SK-N-SH treated with all-trans-retinoic acid at 6 μM for 48 hours (cell line): ENCODE measurements at regions not wholly inside any gene's neighbourhood (a gene's known extent, or its start where the extent isn't known, plus 50 kb on each side); places are given as distances from the start of the nearest gene placed in this dataset.
"Not testable (repeated sequence)": the region's sequence is repeated elsewhere in the genome, so short reads cannot be mapped to it uniquely, and the experiment has no call there.

ENCODE experiments used
- ATAC-seq: fragments of 200-7000 bp; cut with Tn5 transposase; 3 replicates; pipeline ENCODE4 v1.9.1; 2020; ENCODE audit warnings: mild to moderate bottlenecking, moderate library complexity
- ARNTL ChIP-seq: fragments of 450-650 bp; formaldehyde crosslinking; IDR thresholded peaks from 2 replicates; pipeline ENCODE4 v1.5.0; 2020; ENCODE audit warnings: low read depth, mild to moderate bottlenecking, moderate library complexity, borderline replicate concordance
- BACH2 ChIP-seq: fragments of 250-450 bp; sonication (Bioruptor Pico); IDR thresholded peaks from 2 replicates; pipeline ENCODE4 v1.9.0; 2021; ENCODE audit warnings: mild to moderate bottlenecking, borderline replicate concordance
- CREB5 ChIP-seq: fragments of 250-450 bp; sonication (Bioruptor Pico); IDR thresholded peaks from 2 replicates; pipeline ENCODE4 v1.5.1; 2020; ENCODE audit warnings: low read depth, mild to moderate bottlenecking, moderate library complexity
- CSDC2 ChIP-seq: fragments of 250-450 bp; sonication (Bioruptor Pico); IDR thresholded peaks from 2 replicates; pipeline ENCODE4 v1.5.0; 2020; ENCODE audit warnings: mild to moderate bottlenecking, moderate library complexity
- CSRNP3 ChIP-seq: fragments of 250-450 bp; sonication (Bioruptor Pico); IDR thresholded peaks from 2 replicates; pipeline ENCODE4 v1.5.1; 2021; ENCODE audit warnings: mild to moderate bottlenecking, moderate library complexity
- ESRRG ChIP-seq: fragments of 250-450 bp; sonication (Bioruptor Pico); IDR thresholded peaks from 2 replicates; pipeline ENCODE4 v1.6.1; 2021; ENCODE audit warnings: mild to moderate bottlenecking
- GLIS3 ChIP-seq: fragments of 250-450 bp; sonication (Bioruptor Pico); IDR thresholded peaks from 2 replicates; pipeline ENCODE4 v1.5.0; 2020; ENCODE audit warnings: mild to moderate bottlenecking, moderate library complexity
- ISL1 ChIP-seq: fragments of 250-450 bp; sonication (Bioruptor Pico); IDR thresholded peaks from 2 replicates; pipeline ENCODE4 v2.1.2; 2022; ENCODE audit warnings: mild to moderate bottlenecking, moderate library complexity
- OSR1 ChIP-seq: fragments of 250-450 bp; sonication (Bioruptor Pico); IDR thresholded peaks from 2 replicates; pipeline ENCODE4 v1.8.0; 2022; ENCODE audit warnings: moderate library complexity, mild to moderate bottlenecking, inconsistent platforms
- PATZ1 ChIP-seq: fragments of 250-450 bp; sonication (Bioruptor Pico); IDR thresholded peaks from 2 replicates; pipeline ENCODE4 v1.8.0; 2020; ENCODE audit warnings: mild to moderate bottlenecking, moderate library complexity, borderline replicate concordance
- POU6F1 ChIP-seq: fragments of 250-450 bp; sonication (Bioruptor Pico); IDR thresholded peaks from 2 replicates; pipeline ENCODE4 v1.8.0; 2021; ENCODE audit warnings: low read depth, mild to moderate bottlenecking, moderate library complexity, borderline replicate concordance
- RARB ChIP-seq: fragments of 250-450 bp; sonication (Bioruptor Pico); IDR thresholded peaks from 2 replicates; pipeline ENCODE4 v1.8.0; 2021; ENCODE audit warnings: mild to moderate bottlenecking, moderate library complexity
- SNAI2 ChIP-seq: fragments of 250-450 bp; sonication (Bioruptor Pico); IDR thresholded peaks from 2 replicates; pipeline ENCODE4 v1.5.0; 2020; ENCODE audit warnings: mild to moderate bottlenecking, moderate library complexity
- TCF4 ChIP-seq: fragments of 250-450 bp; sonication (Bioruptor Pico); IDR thresholded peaks from 2 replicates; pipeline ENCODE4 v1.8.0; 2021; ENCODE audit warnings: mild to moderate bottlenecking, moderate library complexity, borderline replicate concordance
- TOX ChIP-seq: fragments of 250-450 bp; sonication (Bioruptor Pico); IDR thresholded peaks from 2 replicates; pipeline ENCODE4 v1.8.0; 2021; ENCODE audit warnings: mild to moderate bottlenecking, moderate library complexity, borderline replicate concordance
- TSHZ2 ChIP-seq: fragments of 250-450 bp; sonication (Bioruptor Pico); IDR thresholded peaks from 2 replicates; pipeline ENCODE4 v1.5.0; 2020; ENCODE audit warnings: mild to moderate bottlenecking, moderate library complexity
- ZC3H10 ChIP-seq: fragments of 250-450 bp; sonication (Bioruptor Pico); IDR thresholded peaks from 2 replicates; pipeline ENCODE4 v1.5.1; 2021; ENCODE audit warnings: mild to moderate bottlenecking, moderate library complexity
- ZFP3 ChIP-seq: fragments of 250-450 bp; sonication (Bioruptor Pico); IDR thresholded peaks from 2 replicates; pipeline ENCODE4 v1.5.0; 2020; ENCODE audit warnings: mild to moderate bottlenecking, moderate library complexity
- ZFP30 ChIP-seq: fragments of 450-650 bp; formaldehyde crosslinking; IDR thresholded peaks from 2 replicates; pipeline ENCODE4 v1.5.0; 2022; ENCODE audit warnings: mild to moderate bottlenecking, moderate library complexity
- ZNF565 ChIP-seq: fragments of 450-650 bp; formaldehyde crosslinking; conservative IDR thresholded peaks from 2 replicates; pipeline ENCODE4 v1.5.0; 2020; ENCODE audit warnings: low read depth, mild to moderate bottlenecking, moderate library complexity
- ZNF70 ChIP-seq: fragments of 450-650 bp; formaldehyde crosslinking; IDR thresholded peaks from 2 replicates; pipeline ENCODE4 v1.5.0; 2020; ENCODE audit warnings: mild to moderate bottlenecking, moderate library complexity
- ZNF8 ChIP-seq: fragments of 450-650 bp; formaldehyde crosslinking; IDR thresholded peaks from 2 replicates; pipeline ENCODE4 v1.5.0; 2020; ENCODE audit warnings: mild to moderate bottlenecking, moderate library complexity

- TF ChIP-seq GLIS3 (CRISPR knock-in tag) (no peak), ZNF565 (no peak), ARNTL (no peak), TSHZ2 (no peak), RARB (CRISPR knock-in tag) (no peak), OSR1 (CRISPR knock-in tag) (no peak), PATZ1 (CRISPR knock-in tag) (no peak), ZC3H10 (no peak), SNAI2 (CRISPR knock-in tag) (no peak), CREB5 (CRISPR knock-in tag) (no peak), ZFP30 (CRISPR knock-in tag) (no peak), ZNF70 (CRISPR knock-in tag) (no peak), ZNF8 (CRISPR knock-in tag) (no peak), TCF4 (CRISPR knock-in tag) (no peak), TOX (no peak), ISL1 (no peak), ESRRG (CRISPR knock-in tag) (no peak), POU6F1 (CRISPR knock-in tag) (no peak), BACH2 (CRISPR knock-in tag) (no peak)
- ATAC-seq = peak; percentile 97
Measured at GRCh38 chr2:224650815-224651439, 65.2 kb downstream of the CCDC195 start.

GRCh38 chr2:224647684-224648083 is 62.5 kb upstream of the CUL3 start:
- ATAC-seq = not testable (repeated sequence)

- peak; percentile 72 for ATAC-seq
- TF ChIP-seq ARNTL (no peak), SNAI2 (CRISPR knock-in tag) (no peak), CSDC2 (no peak), TOX (no peak), ESRRG (CRISPR knock-in tag) (no peak), ZFP3 (CRISPR knock-in tag) (no peak), CSRNP3 (CRISPR knock-in tag) (no peak), CREB5 (CRISPR knock-in tag) (no peak), RARB (CRISPR knock-in tag) (no peak), POU6F1 (CRISPR knock-in tag) (no peak), ZNF8 (CRISPR knock-in tag) (no peak), PATZ1 (CRISPR knock-in tag) (no peak)
Measured at GRCh38 chr2:224646242-224646846, 61.2 kb upstream of the CUL3 start.
